Neural crest cell (in vitro differentiated cells): ENCODE measurements at regions not wholly inside any gene's neighbourhood (a gene's known extent, or its start where the extent isn't known, plus 50 kb on each side); places are given as distances from the start of the nearest gene placed in this dataset.
A peak's percentile ranks its signal among the peaks of the same experiment; 100 is the strongest.
"Not testable (repeated sequence)": the region's sequence is repeated elsewhere in the genome, so short reads cannot be mapped to it uniquely, and the experiment has no call there.

Experiments
- DNase-seq: peaks from one replicate; pipeline ENCODE4 v3.0.0; 2021; ENCODE audit warnings: low read depth, mixed read lengths, low spot score
- H3K27ac Mint-ChIP-seq: one replicate; pipeline ENCODE4 v1.8.0; 2021; ENCODE audit warnings: mild to moderate bottlenecking, mixed read lengths; ENCODE audit not compliant: unreplicated experiment
- H3K27me3 Mint-ChIP-seq: 2 replicates; pipeline ENCODE4 v1.8.0; 2021; ENCODE audit warnings: low read depth, mild to moderate bottlenecking, mixed read lengths
- H3K36me3 Mint-ChIP-seq: 2 replicates; pipeline ENCODE4 v1.8.0; 2021; ENCODE audit warnings: low read depth, mild to moderate bottlenecking, mixed read lengths
- H3K4me1 Mint-ChIP-seq: 2 replicates; pipeline ENCODE4 v1.8.0; 2021; ENCODE audit warnings: mixed read lengths
- H3K4me3 Mint-ChIP-seq: one replicate; pipeline ENCODE4 v1.8.0; 2021; ENCODE audit warnings: mild to moderate bottlenecking, mixed read lengths
- H3K9me3 Mint-ChIP-seq: 2 replicates; pipeline ENCODE4 v1.8.0; 2021; ENCODE audit warnings: mixed read lengths
- TF ChIP-seq, protein P1 (sequence below): fragments of 200-600 bp; sonication (generic); conservative IDR thresholded peaks from 2 replicates; pipeline ENCODE4 v1.5.0; 2021; ENCODE audit warnings: antibody characterized with exemption, mild to moderate bottlenecking

DNA sequence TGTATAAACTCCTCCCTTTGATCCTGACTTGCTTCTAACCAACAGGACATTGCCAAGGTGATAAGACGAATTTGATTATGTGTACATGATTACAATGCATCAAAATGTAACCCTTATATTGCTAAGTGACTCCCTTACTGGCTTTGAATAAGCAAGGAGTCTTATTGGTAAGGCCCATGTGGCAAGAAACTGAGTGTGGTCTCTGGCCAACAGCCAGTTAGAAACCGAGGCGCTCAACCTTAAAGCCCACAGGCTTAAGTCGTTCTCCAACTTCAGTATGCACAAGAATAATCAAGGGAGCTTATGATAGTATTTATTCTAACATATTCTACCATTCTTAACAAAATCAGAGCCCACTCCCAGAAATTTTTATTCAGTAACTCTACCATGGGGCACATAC is 374.2 kb upstream of the F9 start:
- DNase-seq: no peak
- TF ChIP-seq, protein P1, sequence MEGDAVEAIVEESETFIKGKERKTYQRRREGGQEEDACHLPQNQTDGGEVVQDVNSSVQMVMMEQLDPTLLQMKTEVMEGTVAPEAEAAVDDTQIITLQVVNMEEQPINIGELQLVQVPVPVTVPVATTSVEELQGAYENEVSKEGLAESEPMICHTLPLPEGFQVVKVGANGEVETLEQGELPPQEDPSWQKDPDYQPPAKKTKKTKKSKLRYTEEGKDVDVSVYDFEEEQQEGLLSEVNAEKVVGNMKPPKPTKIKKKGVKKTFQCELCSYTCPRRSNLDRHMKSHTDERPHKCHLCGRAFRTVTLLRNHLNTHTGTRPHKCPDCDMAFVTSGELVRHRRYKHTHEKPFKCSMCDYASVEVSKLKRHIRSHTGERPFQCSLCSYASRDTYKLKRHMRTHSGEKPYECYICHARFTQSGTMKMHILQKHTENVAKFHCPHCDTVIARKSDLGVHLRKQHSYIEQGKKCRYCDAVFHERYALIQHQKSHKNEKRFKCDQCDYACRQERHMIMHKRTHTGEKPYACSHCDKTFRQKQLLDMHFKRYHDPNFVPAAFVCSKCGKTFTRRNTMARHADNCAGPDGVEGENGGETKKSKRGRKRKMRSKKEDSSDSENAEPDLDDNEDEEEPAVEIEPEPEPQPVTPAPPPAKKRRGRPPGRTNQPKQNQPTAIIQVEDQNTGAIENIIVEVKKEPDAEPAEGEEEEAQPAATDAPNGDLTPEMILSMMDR: no peak
- H3K4me3 Mint-ChIP-seq: no peak overlapping the region
- H3K27ac Mint-ChIP-seq: no peak overlapping the region
- H3K27me3 Mint-ChIP-seq: no peaks in the 10 kb centered on the region
- peaks cover 10% of the 10 kb centered on the region for H3K9me3 Mint-ChIP-seq
- peaks cover 18% of the 10 kb centered on the region for H3K4me1 Mint-ChIP-seq
- H3K36me3 Mint-ChIP-seq: peaks cover 31% of the 10 kb centered on the region

DNA sequence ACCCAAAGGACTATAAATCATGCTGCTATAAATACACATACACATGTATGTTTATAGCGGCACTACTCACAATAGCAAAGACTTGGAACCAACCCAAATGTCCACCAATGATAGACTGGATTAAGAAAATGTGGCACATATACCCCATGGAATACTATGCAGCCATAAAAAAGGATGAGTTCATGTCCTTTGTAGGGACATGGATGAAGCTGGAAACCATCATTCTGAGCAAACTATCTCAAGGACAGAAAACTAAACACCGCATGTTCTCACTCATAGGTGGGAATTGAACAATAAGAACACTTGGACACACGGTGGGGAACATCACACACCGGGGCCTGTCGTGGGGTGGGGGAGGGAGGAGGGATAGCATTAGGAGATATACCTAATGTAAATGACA is 383.9 kb upstream of the F9 start:
- H3K9me3 Mint-ChIP-seq, DNase-seq, H3K27me3 Mint-ChIP-seq, H3K27ac Mint-ChIP-seq, H3K36me3 Mint-ChIP-seq, H3K4me3 Mint-ChIP-seq: not testable (repeated sequence)
- peaks cover 20% of the 10 kb centered on the region for H3K4me1 Mint-ChIP-seq

DNA sequence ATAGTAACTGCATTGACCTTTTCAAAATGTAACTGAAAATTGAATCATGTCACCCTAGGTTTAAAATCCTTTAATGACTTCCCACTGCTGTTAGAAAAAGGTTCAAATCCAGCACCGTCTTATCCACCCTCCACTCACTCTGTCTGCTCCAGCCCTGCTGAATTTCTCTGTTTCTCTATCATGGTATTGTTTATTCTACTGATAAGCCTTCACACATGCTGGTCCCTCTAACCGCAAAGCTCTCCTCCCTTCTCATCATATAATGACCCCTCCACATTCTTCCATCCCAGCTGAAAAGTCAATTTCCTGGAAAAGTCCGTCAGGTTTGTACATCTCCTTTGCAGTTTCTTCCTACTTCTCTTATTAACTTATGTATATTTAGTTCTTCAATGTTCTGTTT is 389.2 kb upstream of the F9 start:
- no peak for DNase-seq
- Mint-ChIP-seq H3K27me3 (no peaks in the 10 kb centered on the region), H3K36me3 (peaks cover 3% of the 10 kb centered on the region), H3K4me1 (peaks cover 8% of the 10 kb centered on the region), H3K27ac (no peak overlapping the region), H3K9me3 (no peaks in the 10 kb centered on the region), H3K4me3 (no peak overlapping the region)
- TF ChIP-seq, protein P1: no peak

DNA sequence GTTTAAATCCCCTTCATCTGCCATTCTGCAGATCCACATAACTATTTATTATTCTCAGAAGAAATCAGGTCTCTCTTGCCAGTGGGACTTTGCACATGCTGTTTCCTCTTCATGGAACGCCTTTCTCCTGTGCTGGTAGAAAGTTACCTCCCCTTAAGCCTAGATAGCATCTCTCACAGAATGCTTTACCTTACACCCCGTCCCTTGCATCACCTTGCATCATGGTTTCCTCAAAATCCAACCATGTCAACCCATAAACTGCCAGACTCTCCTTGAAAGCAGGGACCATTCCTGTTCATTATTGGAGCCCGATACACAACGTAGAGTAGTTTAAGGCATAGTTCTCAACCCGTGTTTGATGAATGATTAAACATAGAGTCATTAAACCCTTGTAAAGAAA is 396.2 kb upstream of the F9 start:
- H3K27ac Mint-ChIP-seq: no peak overlapping the region
- H3K4me1 Mint-ChIP-seq: peaks cover 19% of the 10 kb centered on the region
- DNase-seq: no peak
- no peaks in the 10 kb centered on the region for H3K9me3 Mint-ChIP-seq
- TF ChIP-seq, protein P1: no peak
- H3K27me3 Mint-ChIP-seq: no peaks in the 10 kb centered on the region
- H3K4me3 Mint-ChIP-seq: no peak overlapping the region
- H3K36me3 Mint-ChIP-seq: no peaks in the 10 kb centered on the region

DNA sequence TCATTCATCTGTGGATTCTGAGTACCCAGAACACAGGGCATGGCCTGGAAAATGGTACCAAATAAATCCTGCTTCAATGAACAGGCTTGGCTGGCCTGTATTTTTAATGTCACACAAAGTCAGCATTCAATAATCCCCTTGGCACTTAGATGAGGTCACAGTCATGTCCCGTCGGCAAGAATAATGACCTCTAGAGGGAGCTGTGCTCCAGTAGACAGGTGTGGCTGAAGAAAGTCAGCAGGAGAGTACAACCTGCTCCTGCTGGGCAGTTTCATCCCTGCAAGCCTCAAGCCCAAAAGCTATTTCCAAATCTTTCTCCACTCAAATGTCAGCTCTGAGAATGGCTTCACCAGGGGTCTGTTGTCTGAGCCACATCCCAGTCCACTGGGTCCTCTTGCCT is 404.0 kb upstream of the F9 start:
- TF ChIP-seq, protein P1: peak; percentile 70
- Mint-ChIP-seq H3K27ac (no peak overlapping the region), H3K9me3 (peaks cover 9% of the 10 kb centered on the region), H3K4me3 (no peak overlapping the region), H3K36me3 (peaks cover 11% of the 10 kb centered on the region), H3K27me3 (no peaks in the 10 kb centered on the region), H3K4me1 (peaks cover 35% of the 10 kb centered on the region)
- DNase-seq: no peak

DNA sequence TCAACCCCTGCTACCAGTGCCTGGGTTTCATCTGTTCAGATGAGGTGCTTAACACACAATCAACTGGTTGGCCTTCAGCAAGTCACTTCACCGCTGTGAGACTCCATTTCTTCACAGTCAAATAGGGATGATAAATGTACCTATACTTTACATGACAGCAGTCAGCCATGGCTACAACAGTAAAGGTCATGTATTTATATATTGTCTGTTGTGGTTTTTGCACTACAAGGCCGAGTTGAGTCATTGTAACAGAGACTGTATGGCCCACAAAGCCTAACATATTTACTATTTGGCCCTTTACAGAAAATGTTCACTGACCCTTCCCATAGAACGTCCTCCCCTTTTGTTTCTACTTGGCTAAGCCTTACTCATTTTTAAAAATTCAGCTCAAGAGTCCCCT is 404.6 kb upstream of the F9 start:
- peaks cover 9% of the 10 kb centered on the region for H3K9me3 Mint-ChIP-seq

More for the DNA sequence above, 404.6 kb upstream of the F9 start:
- TF ChIP-seq, protein P1: no peak
- Mint-ChIP-seq H3K36me3 (peaks cover 11% of the 10 kb centered on the region), H3K27me3 (no peaks in the 10 kb centered on the region), H3K4me1 (peaks cover 36% of the 10 kb centered on the region), H3K27ac (no peak overlapping the region), H3K4me3 (no peak overlapping the region)
- no peak for DNase-seq
